GM23248 (cell line): ENCODE measurements at regions not wholly inside any gene's neighbourhood (a gene's known extent, or its start where the extent isn't known, plus 50 kb on each side); places are given as distances from the start of the nearest gene placed in this dataset.

Experiments used
- EZH2 ChIP-seq: fragments of 200-600 bp; sonication (generic); IDR thresholded peaks from 2 replicates; pipeline ENCODE4 v1.6.1; 2018; ENCODE audit warnings: antibody characterized with exemption, mild to moderate bottlenecking; ENCODE audit not compliant: insufficient read depth, poor library complexity, severe bottlenecking
- EZH2phosphoT487 ChIP-seq: fragments of 200-600 bp; sonication (generic); IDR thresholded peaks from 2 replicates; pipeline ENCODE4 v1.6.1; 2018; ENCODE audit warnings: antibody characterized with exemption, moderate library complexity, mild to moderate bottlenecking, low read depth; ENCODE audit not compliant: insufficient read depth

GRCh38 chr3:71875461-71875947, 90.6 kb upstream of the PROK2 start:
- TF ChIP-seq EZH2: no peak
- TF ChIP-seq EZH2phosphoT487: no peak
